NCI-H510A (cell line): ENCODE measurements at regions not wholly inside any gene's neighbourhood (a gene's known extent, or its start where the extent isn't known, plus 50 kb on each side); places are given as distances from the start of the nearest gene placed in this dataset.

Source experiments
- DNase-seq: peaks from one replicate; lab custom pipeline; 2025; lab: John Stamatoyannopoulos, UW

- no peak for DNase-seq
Observed at GRCh38 chr16:85344502-85345128, 232.3 kb upstream of the CIBAR2 start.

GRCh38 chr16:85345129-85345639 is 232.9 kb upstream of the CIBAR2 start:
- no peak for DNase-seq

DNA sequence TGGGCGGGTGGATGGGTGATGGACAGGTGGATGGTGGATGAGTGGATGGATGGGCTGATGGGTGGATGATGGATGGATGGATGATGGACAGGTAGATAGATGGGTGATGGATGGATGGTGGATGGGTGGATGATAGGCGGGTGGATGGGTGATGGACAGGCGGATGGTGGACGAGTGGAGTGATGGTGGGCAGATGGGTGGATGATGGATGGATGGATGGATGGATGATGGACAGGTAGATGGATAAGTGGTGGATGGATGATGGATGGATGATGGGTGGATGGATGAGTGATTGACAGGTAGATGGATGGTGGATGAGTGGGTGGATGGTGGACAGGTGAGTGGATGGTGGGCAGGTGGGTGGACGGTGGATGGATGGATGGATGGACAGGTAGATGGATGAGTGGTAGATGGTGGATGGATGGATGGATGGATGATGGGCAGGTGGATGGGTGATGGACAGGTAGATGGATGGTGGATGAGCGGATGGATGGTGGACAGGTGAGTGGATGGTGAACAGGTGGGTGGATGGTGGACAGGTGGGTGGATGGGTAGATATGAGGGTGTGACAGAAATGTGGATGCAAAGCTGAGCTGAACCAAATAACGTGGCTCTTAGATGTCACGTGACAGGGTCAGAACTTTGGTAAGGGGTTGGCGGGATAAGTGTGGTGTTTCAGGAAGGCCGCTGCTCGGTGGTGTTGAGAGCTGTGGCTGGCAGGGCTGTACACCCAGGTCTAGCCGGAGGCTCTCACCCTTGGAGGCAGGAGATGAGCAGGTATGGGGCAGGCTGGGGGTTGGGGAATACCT is 234.3 kb upstream of the CIBAR2 start:
- no peak for DNase-seq

- DNase-seq = no peak
Observed at GRCh38 chr16:85347213-85347591, 234.9 kb upstream of the CIBAR2 start.

- DNase-seq = no peak
Observed at GRCh38 chr16:85348065-85348840, 236.0 kb upstream of the CIBAR2 start.

DNA sequence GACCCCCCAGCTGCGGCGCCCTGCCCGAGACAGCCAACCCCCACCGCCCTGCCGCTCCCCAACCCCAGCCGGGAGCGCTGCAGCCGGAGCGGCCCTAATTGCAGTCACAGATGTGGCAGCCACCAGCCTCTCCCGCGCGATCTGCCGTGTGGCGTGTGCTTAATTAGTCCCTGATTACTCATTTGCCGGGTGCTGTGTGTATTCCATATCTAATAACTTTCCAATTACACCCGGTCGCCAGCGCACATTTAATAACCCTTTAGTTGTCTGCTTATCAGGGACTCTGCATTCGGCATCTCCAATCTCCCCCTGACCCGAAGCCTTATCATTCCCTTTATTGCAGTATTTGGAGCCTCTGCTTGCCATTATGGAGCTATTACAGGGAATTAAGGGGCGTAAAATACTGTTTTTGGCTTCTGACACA is 236.7 kb upstream of the CIBAR2 start:
- DNase-seq = no peak

- no peak for DNase-seq
Observed at GRCh38 chr16:85349365-85350145, 237.3 kb upstream of the CIBAR2 start.

DNA sequence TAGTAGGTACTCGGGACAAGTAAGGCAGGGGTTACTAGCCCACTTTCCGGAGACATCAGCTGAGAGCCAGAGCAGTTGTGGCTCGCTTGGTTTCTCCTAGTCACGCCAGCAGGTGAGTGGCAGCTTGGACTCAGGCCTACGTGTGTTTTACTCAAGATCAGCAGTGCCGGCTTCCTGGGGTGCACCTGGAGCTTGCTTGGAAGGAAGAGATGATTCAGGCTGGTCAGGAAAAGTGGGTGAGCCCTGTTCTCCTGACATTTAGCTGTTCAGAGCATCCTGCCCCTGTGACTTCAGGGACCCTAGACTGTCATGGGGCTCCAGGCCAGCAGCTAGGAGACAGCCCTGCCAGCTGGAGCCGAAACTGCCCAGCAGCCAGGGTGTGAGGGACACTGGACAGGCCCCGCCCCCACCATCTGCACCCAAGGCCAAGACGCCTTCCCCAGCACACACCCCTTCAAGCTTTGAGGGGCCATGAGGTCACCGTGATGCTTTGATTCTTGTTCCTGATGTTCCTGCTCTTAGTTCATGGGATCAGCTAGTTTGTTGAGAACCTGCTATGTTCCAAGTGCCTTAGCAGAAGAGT is 238.0 kb upstream of the CIBAR2 start:
- DNase-seq = no peak

GRCh38 chr16:85350973-85351372 is 238.7 kb upstream of the CIBAR2 start:
- peak; percentile 71 for DNase-seq

GRCh38 chr16:85353013-85353412 is 240.7 kb upstream of the CIBAR2 start:
- no peak for DNase-seq

DNA sequence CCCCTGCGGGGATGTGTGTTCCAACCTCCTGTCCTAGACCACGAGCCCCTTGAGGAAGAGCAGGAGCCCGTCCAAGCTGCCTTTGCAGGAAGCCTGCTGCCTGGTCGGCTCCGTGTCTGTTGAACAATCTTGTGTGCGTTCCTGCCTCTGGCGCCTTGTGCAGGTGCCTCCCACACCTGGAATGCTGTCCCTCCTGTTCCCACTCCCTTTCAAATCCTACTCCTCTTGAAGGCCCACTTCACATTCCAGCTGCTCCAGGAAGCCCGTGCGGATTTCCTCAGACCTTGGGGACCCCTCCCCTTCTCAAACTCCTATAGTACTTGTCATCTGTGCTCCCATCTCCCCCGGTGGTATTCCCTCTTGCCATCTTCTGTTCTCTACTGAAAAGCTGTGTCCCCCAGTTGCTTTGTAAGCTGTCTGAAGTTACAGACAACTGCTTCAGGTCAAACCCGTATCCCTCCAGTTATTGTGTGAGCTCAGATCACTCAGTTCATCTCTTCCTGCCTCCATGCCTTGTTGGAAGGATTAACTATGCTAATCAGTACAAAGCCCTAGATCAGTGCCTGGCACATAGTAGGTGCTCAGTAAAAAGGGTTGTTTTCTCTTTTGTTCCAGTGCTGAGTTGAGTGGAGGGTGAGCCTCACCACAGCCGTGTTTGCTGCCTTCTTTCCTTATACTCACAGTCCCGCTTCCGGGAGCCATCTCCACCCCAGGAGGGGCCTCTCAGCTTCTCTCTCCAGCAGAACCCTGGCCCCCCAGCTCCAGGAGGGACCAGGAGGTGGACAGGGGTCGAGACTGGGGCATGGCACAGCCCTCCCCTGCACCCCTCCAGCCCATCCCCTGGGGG is 241.8 kb upstream of the CIBAR2 start:
- DNase-seq = no peak

- DNase-seq = no peak
Observed at GRCh38 chr16:85354686-85355514, 242.6 kb upstream of the CIBAR2 start.

DNA sequence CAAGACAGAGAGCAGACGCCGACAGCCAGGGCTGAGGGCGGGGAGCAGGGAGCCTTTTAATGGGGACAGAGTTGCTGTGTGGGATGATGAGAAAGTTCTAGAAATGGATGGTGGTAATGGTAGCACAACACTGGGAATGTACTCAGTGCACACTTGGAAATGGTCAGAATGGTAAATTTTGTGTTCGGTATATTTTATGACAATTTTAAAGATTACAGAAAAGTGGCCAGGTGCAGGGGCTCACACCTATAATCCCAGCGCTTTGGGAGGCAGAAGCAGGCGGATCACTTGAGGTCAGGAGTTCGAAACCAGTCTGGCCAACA is 243.2 kb upstream of the CIBAR2 start:
- no peak for DNase-seq

DNA sequence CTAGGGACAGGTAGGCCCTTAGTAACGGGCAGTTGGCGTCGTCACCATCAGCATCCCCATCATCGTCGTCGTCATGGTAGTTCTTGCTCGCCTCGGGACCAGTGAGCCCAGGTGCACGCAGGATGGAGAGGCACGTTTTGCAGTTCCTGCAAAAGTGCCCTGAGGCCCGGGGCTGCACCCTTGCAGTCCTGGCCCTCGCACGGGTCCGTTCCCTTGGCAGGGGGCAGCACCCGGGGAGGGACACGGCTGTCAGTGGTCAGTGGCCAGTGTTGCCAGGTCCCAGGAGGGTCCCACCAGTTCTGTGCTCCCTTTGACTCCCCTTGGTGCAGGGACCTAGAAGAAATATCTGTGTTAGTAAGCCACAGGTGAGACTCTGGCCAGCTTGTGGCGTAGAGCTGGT is 243.9 kb upstream of the CIBAR2 start:
- DNase-seq = no peak

- no peak for DNase-seq
Observed at GRCh38 chr16:85357323-85357722, 245.1 kb upstream of the CIBAR2 start.

DNA sequence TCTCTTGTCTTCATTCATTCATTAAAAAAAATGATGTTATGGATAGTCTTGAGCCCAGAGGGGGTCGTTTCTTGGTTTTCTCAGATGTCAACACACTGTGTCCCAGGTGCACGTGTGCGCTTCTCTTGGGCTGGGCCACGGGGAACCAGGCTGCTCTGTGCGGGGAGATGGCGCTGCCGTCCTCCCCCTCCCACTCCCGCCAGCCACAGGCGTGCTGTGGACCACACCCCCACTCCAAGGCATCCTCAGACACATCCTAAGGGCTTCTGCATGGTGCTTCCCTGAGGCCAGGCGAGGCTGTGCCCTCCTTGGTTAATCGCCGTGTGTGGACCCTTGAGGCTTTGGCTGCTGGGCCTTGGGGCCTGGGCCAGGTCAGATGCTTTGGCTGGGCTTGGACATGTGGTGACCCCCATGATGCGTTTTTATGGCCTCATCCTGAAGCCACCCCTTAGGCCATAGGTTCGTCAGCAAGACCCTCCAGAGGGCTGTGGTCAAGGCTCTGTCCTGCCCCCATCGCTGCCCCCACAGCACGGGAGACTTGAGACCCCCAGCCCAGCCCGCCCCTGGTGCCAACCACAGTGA is 245.7 kb upstream of the CIBAR2 start:
- DNase-seq = no peak

- no peak for DNase-seq
Observed at GRCh38 chr16:85358704-85359146, 246.5 kb upstream of the CIBAR2 start.

DNA sequence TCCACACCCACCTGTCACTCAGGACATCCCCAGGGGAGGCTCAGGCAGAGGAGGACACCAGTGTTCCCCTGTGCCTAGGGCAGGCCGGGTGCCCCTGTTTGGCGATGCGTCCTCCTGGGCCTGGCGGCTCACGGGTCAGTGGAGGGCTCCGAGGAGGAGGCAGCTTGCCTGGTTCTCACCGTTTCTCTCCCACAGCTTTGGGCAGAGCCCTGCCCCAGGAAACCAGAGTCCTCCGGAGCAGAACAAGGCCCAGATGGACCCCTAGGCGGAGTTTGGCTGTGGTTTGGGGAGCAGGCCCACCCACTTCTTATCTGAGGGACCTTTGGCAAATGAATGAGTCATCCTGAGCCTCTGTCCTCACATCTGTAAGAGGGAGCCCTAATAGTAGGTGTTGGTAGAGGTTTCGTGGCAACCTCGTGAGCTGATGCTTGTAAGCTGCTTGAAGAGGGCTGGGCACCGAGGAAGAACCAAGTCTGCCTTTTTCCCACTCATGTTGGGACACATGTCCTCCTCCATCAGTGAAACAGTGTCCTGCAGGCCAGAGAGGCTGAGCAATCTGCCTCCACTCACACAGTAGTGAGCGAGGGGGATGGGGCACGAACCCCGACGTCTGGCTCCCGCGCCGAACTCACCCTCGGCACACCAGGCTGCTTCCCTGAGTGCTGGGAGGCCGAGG is 247.0 kb upstream of the CIBAR2 start:
- DNase-seq = no peak
